Endothelial cell of umbilical vein (primary cell): ENCODE measurements at regions not wholly inside any gene's neighbourhood (a gene's known extent, or its start where the extent isn't known, plus 50 kb on each side); places are given as distances from the start of the nearest gene placed in this dataset.

Experiments
- BruUV-seq: library from RNA; stranded (reverse); fragments of 400-500 nt; replicated peaks from 2 replicates; lab custom pipeline; 2021; lab: Mats Ljungman, UMichigan
- CTCF ChIA-PET: fragments of 300-600, 350-600 bp; sonication (Branson Sonifier 250); formaldehyde crosslinking; loops from one replicate; lab custom pipeline; 2021; ENCODE audit warnings: antibody characterized with exemption, inconsistent platforms; lab: Charles Lee
- POLR2A ChIA-PET: fragments of 300-600, 350-600 bp; sonication (Branson Sonifier 250); formaldehyde crosslinking; loops from one replicate; lab custom pipeline; 2021; ENCODE audit warnings: antibody characterized with exemption, inconsistent platforms; lab: Charles Lee
- DNase-seq: peaks from one replicate; pipeline ENCODE4 v3.0.0-alpha.2; 2011; ENCODE audit warnings: low read depth, low spot score
- FAIRE-seq: peaks from 2 replicates; lab custom pipeline; 2011; peaks lifted over from hg19 to GRCh38; lab: Jason Lieb, UNC
- H2AFZ ChIP-seq: 2 replicates; pipeline ENCODE4 v1.6.0; 2012; ENCODE audit warnings: low read depth, low read length, control low read depth, inconsistent platforms
- H3K27ac ChIP-seq: 2 replicates; pipeline ENCODE4 v1.5.1; 2011; ENCODE audit warnings: low read depth, mild to moderate bottlenecking, control low read depth, low read length, moderate library complexity; ENCODE audit not compliant: insufficient read depth
- H3K27me3 ChIP-seq, 2 experiments: 2 replicates each; pipeline versions ENCODE4 v1.6.0 to v1.6.1; 2011; ENCODE audit warnings: low read length in 2 of 2, mixed read lengths in 1 of 2; ENCODE audit not compliant: control insufficient read depth in 2 of 2, insufficient read depth in 2 of 2
- H3K36me3 ChIP-seq, 2 experiments: 2 replicates in 1 of 2; 3 replicates in 1 of 2; pipeline ENCODE4 v1.5.1; 2011; ENCODE audit warnings: low read length in 2 of 2, mild to moderate bottlenecking in 1 of 2, moderate library complexity in 1 of 2; ENCODE audit not compliant: control insufficient read depth in 2 of 2, insufficient read depth in 2 of 2; ENCODE audit errors: extremely low read depth in 1 of 2
- H3K4me1 ChIP-seq: 3 replicates; pipeline ENCODE4 v1.5.1; 2011; ENCODE audit warnings: mild to moderate bottlenecking, low read length; ENCODE audit not compliant: control insufficient read depth, insufficient read depth; ENCODE audit errors: extremely low read depth
- H3K4me2 ChIP-seq: 2 replicates; pipeline ENCODE4 v1.6.1; 2011; ENCODE audit warnings: low read length, control low read depth, mixed read lengths; ENCODE audit not compliant: insufficient read depth
- H3K4me3 ChIP-seq, 3 experiments: fragments of 200-600 bp in 1 of 3; sonication (generic), shearing (Covaris generic) in 1 of 3; replicated peaks in 1 of 3; 2 replicates each; pipeline ENCODE4 v1.5.1; 2011 to 2016; ENCODE audit warnings: control low read depth in 3 of 3, low read length in 3 of 3, mild to moderate bottlenecking in 2 of 3, inconsistent platforms in 1 of 3, low read depth in 1 of 3, moderate library complexity in 1 of 3; ENCODE audit not compliant: insufficient read depth in 1 of 3
- H3K79me2 ChIP-seq: 2 replicates; pipeline ENCODE4 v1.6.0; 2012; ENCODE audit warnings: low read length, inconsistent platforms; ENCODE audit not compliant: control insufficient read depth, insufficient read depth
- H3K9ac ChIP-seq: replicated peaks from 2 replicates; pipeline ENCODE3; 2011; ENCODE audit warnings: low read length, control low read depth; ENCODE audit not compliant: insufficient read depth; ENCODE audit errors: extremely low read depth
- H3K9me1 ChIP-seq: replicated peaks from 3 replicates; pipeline ENCODE4 v1.6.0; 2011; ENCODE audit warnings: mild to moderate bottlenecking, low read length; ENCODE audit not compliant: control insufficient read depth, insufficient read depth; ENCODE audit errors: extremely low read depth
- H3K9me3 ChIP-seq: replicated peaks from 2 replicates; pipeline ENCODE4 v1.5.1; 2012; ENCODE audit warnings: low read length, inconsistent platforms; ENCODE audit not compliant: control insufficient read depth, insufficient read depth
- H4K20me1 ChIP-seq: replicated peaks from 2 replicates; pipeline ENCODE3; 2011; ENCODE audit warnings: mild to moderate bottlenecking, low read length; ENCODE audit not compliant: control insufficient read depth, insufficient read depth; ENCODE audit errors: extremely low read depth
- CTCF ChIP-seq, 2 donors: IDR thresholded peaks; 1 replicate in 1 of 2; 2 replicates in 1 of 2; pipeline ENCODE4 v1.5.1; 2011; ENCODE audit warnings: low read length in 2 of 2, mild to moderate bottlenecking in 2 of 2, moderate library complexity in 2 of 2, control low read depth in 1 of 2, inconsistent platforms in 1 of 2, low read depth in 1 of 2; ENCODE audit not compliant: insufficient read depth in 1 of 2; ENCODE audit errors: extremely low read depth in 1 of 2
- EZH2 ChIP-seq: IDR thresholded peaks from 2 replicates; pipeline ENCODE4 v1.6.1; 2012; ENCODE audit warnings: borderline replicate concordance, low read depth, mild to moderate bottlenecking, moderate library complexity, low read length, inconsistent platforms; ENCODE audit not compliant: severe bottlenecking
- FOS ChIP-seq: IDR thresholded peaks from 2 replicates; pipeline ENCODE4 v1.6.1; 2011; ENCODE audit warnings: mild to moderate bottlenecking, low read length, moderate library complexity, borderline replicate concordance; ENCODE audit not compliant: insufficient read depth
- GATA2 ChIP-seq: IDR thresholded peaks from 2 replicates; pipeline ENCODE4 v1.7.0; 2011; ENCODE audit warnings: low read depth, mild to moderate bottlenecking, moderate library complexity, mixed read lengths, low read length; ENCODE audit not compliant: insufficient read length, insufficient read depth
- JUN ChIP-seq: IDR thresholded peaks from 2 replicates; pipeline ENCODE4 v1.6.1; 2011; ENCODE audit warnings: borderline replicate concordance, low read depth; ENCODE audit not compliant: insufficient read length, insufficient read depth
- MYC ChIP-seq: IDR thresholded peaks from one replicate; pipeline ENCODE4 v1.6.1; 2011; ENCODE audit warnings: mild to moderate bottlenecking, low read depth, low read length
- POLR2A ChIP-seq: IDR thresholded peaks from 2 replicates; pipeline ENCODE4 v1.6.1; 2012; ENCODE audit warnings: low read depth, mild to moderate bottlenecking, control low read depth, low read length
- POLR2AphosphoS5 ChIP-seq: IDR thresholded peaks from 2 replicates; pipeline ENCODE4 v1.6.1; 2012; ENCODE audit warnings: low read depth, mild to moderate bottlenecking, control low read depth, low read length, moderate library complexity; ENCODE audit not compliant: insufficient read depth
- dilution Hi-C: fragments of 300-500 bp; cut with MboI; formaldehyde crosslinking; loops from one replicate; pipeline ENCODE4 v1.15.0; 2019; ENCODE audit warnings: low sequenced_read_pairs; ENCODE audit not compliant: extremely low pct_ligation_motif_present
- intact Hi-C: fragments of 100-400 bp; cut with micrococcal nuclease; formaldehyde crosslinking; loops from one replicate; pipeline ENCODE4 v1.10.0; 2022
- TF ChIP-seq, protein P1 (sequence below): IDR thresholded peaks from 2 replicates; pipeline ENCODE4 v1.6.1; 2011; ENCODE audit not compliant: insufficient read depth, insufficient read length

GRCh38 chrX:25125483-25125882 lies 109.7 kb upstream of the ARX start:
- CTCF ChIA-PET, result no interaction called here
- FAIRE-seq, result no peak
- no peaks in the 10 kb centered on the region for H3K4me1 ChIP-seq
- no peak for TF ChIP-seq MYC
- TF ChIP-seq JUN, result no peak
- TF ChIP-seq GATA2, result no peak
- TF ChIP-seq POLR2A, result no peak
- TF ChIP-seq POLR2AphosphoS5, result no peak
- no peak for TF ChIP-seq CTCF (IDR thresholded peaks at IDR 0.05; ENCODE audit: extremely low read depth in 1 of 2, insufficient read depth in 1 of 2, low read depth in 1 of 2, low read length in 2 of 2)
- TF ChIP-seq FOS, result no peak
- TF ChIP-seq, protein P1, sequence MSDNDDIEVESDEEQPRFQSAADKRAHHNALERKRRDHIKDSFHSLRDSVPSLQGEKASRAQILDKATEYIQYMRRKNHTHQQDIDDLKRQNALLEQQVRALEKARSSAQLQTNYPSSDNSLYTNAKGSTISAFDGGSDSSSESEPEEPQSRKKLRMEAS, result no peak
- no peak for TF ChIP-seq EZH2
- H3K4me2 ChIP-seq, result no peak overlapping the region
- POLR2A ChIA-PET, result no interaction called here
- H3K9me1 ChIP-seq, result no peaks in the 10 kb centered on the region
- H4K20me1 ChIP-seq, result no peaks in the 10 kb centered on the region
- H3K9ac ChIP-seq, result no peak overlapping the region
- no peak for DNase-seq
- no peak overlapping the region for H2AFZ ChIP-seq
- BruUV-seq, result no TSS peak
- no peaks in the 10 kb centered on the region for H3K79me2 ChIP-seq
- H3K27ac ChIP-seq, result no peak overlapping the region
- intact Hi-C loops (no loop called here), dilution Hi-C loops (no loop called here)
- no peaks in the 10 kb centered on the region for H3K9me3 ChIP-seq
- H3K27me3 ChIP-seq, result no peaks in the 10 kb centered on the region
- H3K4me3 ChIP-seq, result no peak overlapping the region
- no peaks in the 10 kb centered on the region for H3K36me3 ChIP-seq
